K562 (cell line): ENCODE measurements at regions not wholly inside any gene's neighbourhood (a gene's known extent, or its start where the extent isn't known, plus 50 kb on each side); places are given as distances from the start of the nearest gene placed in this dataset.

Source experiments
- ARID2 ChIP-seq: fragments of 450-650 bp; IDR thresholded peaks from 2 replicates; pipeline ENCODE4 v1.6.1; 2017; ENCODE audit warnings: antibody characterized with exemption, mild to moderate bottlenecking
- CTCF ChIP-seq, 3 experiments: IDR thresholded peaks in 2 of 3; conservative IDR thresholded peaks in 1 of 3; 2 replicates each; pipeline ENCODE4 v1.5.1; 2011 to 2012; ENCODE audit warnings: low read length in 3 of 3, mild to moderate bottlenecking in 3 of 3, control low read depth in 2 of 3, improper control_type of control experiment in 1 of 3, inconsistent platforms in 1 of 3, low read depth in 1 of 3, mixed read lengths in 1 of 3, moderate library complexity in 1 of 3; ENCODE audit not compliant: insufficient read depth in 2 of 3
- NONO ChIP-seq, 2 experiments: fragments of 200-400 bp in 1 of 2; fragments of 450-650 bp in 1 of 2; formaldehyde crosslinking in 1 of 2; IDR thresholded peaks; 2 replicates each; pipeline ENCODE4 v1.6.1; 2017; ENCODE audit warnings: low read depth in 2 of 2, mild to moderate bottlenecking in 2 of 2, moderate library complexity in 2 of 2, low read length in 1 of 2
- RFX7 ChIP-seq: fragments of 250-450 bp; sonication (Bioruptor Pico); IDR thresholded peaks from 2 replicates; pipeline ENCODE4 v1.5.1; 2021; ENCODE audit warnings: mild to moderate bottlenecking
- SP2 ChIP-seq: IDR thresholded peaks from 2 replicates; pipeline ENCODE4 v1.6.1; 2011; ENCODE audit warnings: mild to moderate bottlenecking, low read depth, low read length, moderate library complexity; ENCODE audit not compliant: poor library complexity, severe bottlenecking; ENCODE audit errors: extremely low read depth
- TAF1 ChIP-seq: IDR thresholded peaks from 2 replicates; pipeline ENCODE4 v1.6.1; 2011; ENCODE audit warnings: mild to moderate bottlenecking, low read length, moderate library complexity; ENCODE audit not compliant: insufficient read depth, control insufficient read depth, severe bottlenecking; ENCODE audit errors: extremely low read depth
- TSHZ1 ChIP-seq: fragments of 250-450 bp; sonication (Bioruptor Pico); IDR thresholded peaks from 2 replicates; pipeline ENCODE4 v1.4.0; 2020; ENCODE audit warnings: mild to moderate bottlenecking, moderate library complexity
- ZBTB11 ChIP-seq, 3 experiments: fragments of 200-800 bp in 1 of 3; fragments of 250-450 bp in 1 of 3; fragments of 450-650 bp in 1 of 3; sonication (Bioruptor Pico) in 1 of 3; sonication (Bioruptor generic) in 1 of 3; formaldehyde crosslinking in 1 of 3; IDR thresholded peaks; 2 replicates each; pipeline versions ENCODE4 v1.6.1 to v1.8.0; 2016 to 2022; ENCODE audit warnings: mild to moderate bottlenecking in 2 of 3, missing genetic modification characterization in 2 of 3, missing compliant biosample characterization in 1 of 3, moderate library complexity in 1 of 3
- ZBTB8A ChIP-seq: fragments of 450-650 bp; IDR thresholded peaks from 2 replicates; pipeline ENCODE4 v1.6.1; 2018; ENCODE audit warnings: mild to moderate bottlenecking, moderate library complexity; ENCODE audit not compliant: partially characterized antibody

GRCh38 chr7:66529883-66530610 is 98.6 kb upstream of the KCTD7 start:
- no peak for TF ChIP-seq ARID2
- TF ChIP-seq CTCF (IDR thresholded peaks at IDR 0.05 in 2 of 3, conservative IDR thresholded peaks at IDR 0.05 in 1 of 3; ENCODE audit: insufficient read depth in 2 of 3, low read depth in 1 of 3, low read length in 3 of 3) = no peak
- TF ChIP-seq RFX7 (CRISPR knock-in tag) = no peak
- TF ChIP-seq NONO (IDR thresholded peaks at IDR 0.05; ENCODE audit: low read depth in 2 of 2, low read length in 1 of 2) = no peak
- TF ChIP-seq ZBTB8A = no peak
- TF ChIP-seq TSHZ1 (CRISPR knock-in tag) = no peak
- TF ChIP-seq ZBTB11 (CRISPR knock-in tag; IDR thresholded peaks at IDR 0.05) = no peak
- TF ChIP-seq TAF1 = no peak
- no peak for TF ChIP-seq SP2
